ENCODE measurements at regions not wholly inside any gene's neighbourhood (a gene's known extent, or its start where the extent isn't known, plus 50 kb on each side); places are given as distances from the start of the nearest gene placed in this dataset.

- peaks cover 4% of the 10 kb centered on the region for H3K27me3 Mint-ChIP-seq
- peaks cover 25% of the 10 kb centered on the region for H3K36me3 Mint-ChIP-seq (ENCODE audit: low read depth)
- peak overlapping the region; percentile 94 for H3K27ac Mint-ChIP-seq
- peaks cover 87% of the 10 kb centered on the region for H3K4me1 Mint-ChIP-seq (ENCODE audit: low read depth)
- H3K9me3 Mint-ChIP-seq, result no peaks in the 10 kb centered on the region
- H3K4me3 Mint-ChIP-seq, result peak overlapping the region; percentile 38
Measured at GRCh38 chr10:8990280-8990987, 935.9 kb downstream of the GATA3 start.

GRCh38 chr10:8992009-8992408 lies 937.5 kb downstream of the GATA3 start:
- H3K4me3 Mint-ChIP-seq, result peak overlapping the region; percentile 26
- H3K9me3 Mint-ChIP-seq, result no peaks in the 10 kb centered on the region
- H3K36me3 Mint-ChIP-seq (ENCODE audit: low read depth), result peaks cover 19% of the 10 kb centered on the region
- H3K27ac Mint-ChIP-seq, result peak overlapping the region; percentile 91
- H3K27me3 Mint-ChIP-seq, result peaks cover 4% of the 10 kb centered on the region
- peaks cover 89% of the 10 kb centered on the region for H3K4me1 Mint-ChIP-seq (ENCODE audit: low read depth)

DNA sequence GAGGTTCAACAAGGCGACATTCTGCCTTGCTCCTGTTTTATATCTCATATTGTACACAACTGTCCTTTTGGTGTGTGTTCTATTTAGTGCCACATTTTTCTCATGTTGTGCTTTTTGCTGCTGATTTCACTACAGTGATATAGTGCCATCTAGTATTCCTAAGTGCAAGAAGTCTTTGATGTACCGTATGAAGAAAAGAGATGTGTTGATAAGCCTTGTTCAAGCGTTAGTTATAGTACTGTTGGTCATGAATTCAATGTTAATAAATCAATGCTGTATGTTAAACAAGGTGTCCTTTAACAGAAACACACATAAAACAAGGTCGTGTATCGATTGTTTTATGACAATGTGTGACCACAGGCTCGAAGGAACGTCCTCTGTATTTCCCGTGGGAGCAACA lies 939.4 kb downstream of the GATA3 start:
- H3K36me3 Mint-ChIP-seq (ENCODE audit: low read depth), result peaks cover 20% of the 10 kb centered on the region
- H3K4me3 Mint-ChIP-seq, result no peak overlapping the region
- no peaks in the 10 kb centered on the region for H3K9me3 Mint-ChIP-seq
- peaks cover 91% of the 10 kb centered on the region for H3K4me1 Mint-ChIP-seq (ENCODE audit: low read depth)
- peaks cover 4% of the 10 kb centered on the region for H3K27me3 Mint-ChIP-seq
- peak overlapping the region; percentile 78 for H3K27ac Mint-ChIP-seq

DNA sequence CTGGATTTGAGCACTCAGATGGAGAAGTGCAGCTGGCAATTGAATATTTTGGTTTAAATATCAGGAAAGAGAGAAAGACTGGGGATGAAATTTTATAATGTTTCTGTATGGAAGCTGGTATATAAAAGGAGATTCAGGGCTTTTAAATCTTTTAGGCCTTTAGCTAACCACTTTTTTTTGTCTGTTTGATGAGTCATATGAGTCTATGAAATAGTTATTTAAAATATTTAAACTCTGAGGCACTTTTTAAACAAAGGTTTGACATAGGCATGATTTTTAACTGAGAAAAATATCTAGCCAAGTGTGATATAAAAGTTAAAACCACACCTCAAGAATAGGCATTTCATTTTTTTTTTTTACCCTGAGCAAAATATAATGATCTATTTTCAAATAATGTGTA lies 944.3 kb downstream of the GATA3 start:
- H3K36me3 Mint-ChIP-seq (ENCODE audit: low read depth), result peaks cover 20% of the 10 kb centered on the region
- H3K4me1 Mint-ChIP-seq (ENCODE audit: low read depth), result peaks cover 73% of the 10 kb centered on the region
- H3K9me3 Mint-ChIP-seq, result no peaks in the 10 kb centered on the region
- peak overlapping the region; percentile 74 for H3K27ac Mint-ChIP-seq
- H3K27me3 Mint-ChIP-seq, result no peaks in the 10 kb centered on the region
- H3K4me3 Mint-ChIP-seq, result no peak overlapping the region

DNA sequence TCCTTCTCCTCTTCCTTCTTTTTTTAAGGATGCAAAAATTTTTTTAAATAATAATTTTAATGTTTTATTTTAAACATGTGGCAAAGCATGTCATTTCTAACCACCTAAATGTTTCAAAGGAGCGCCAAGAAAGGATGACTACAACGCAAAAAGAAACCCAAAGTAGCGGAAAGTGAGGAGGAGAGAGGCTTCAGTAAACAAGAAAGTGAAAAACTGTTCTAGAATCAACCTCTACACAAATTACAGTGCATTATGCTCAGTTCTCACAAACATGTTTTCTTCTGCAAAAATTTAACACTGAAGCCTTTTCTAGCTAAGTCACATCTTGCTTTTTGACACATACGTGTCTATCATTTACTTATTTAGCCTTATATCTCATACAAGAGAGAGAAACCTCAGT lies 948.6 kb downstream of the GATA3 start:
- H3K36me3 Mint-ChIP-seq (ENCODE audit: low read depth), result peaks cover 11% of the 10 kb centered on the region
- H3K9me3 Mint-ChIP-seq, result no peaks in the 10 kb centered on the region
- no peaks in the 10 kb centered on the region for H3K27me3 Mint-ChIP-seq
- no peak overlapping the region for H3K4me3 Mint-ChIP-seq
- peaks cover 73% of the 10 kb centered on the region for H3K4me1 Mint-ChIP-seq (ENCODE audit: low read depth)
- peak overlapping the region; percentile 49 for H3K27ac Mint-ChIP-seq

DNA sequence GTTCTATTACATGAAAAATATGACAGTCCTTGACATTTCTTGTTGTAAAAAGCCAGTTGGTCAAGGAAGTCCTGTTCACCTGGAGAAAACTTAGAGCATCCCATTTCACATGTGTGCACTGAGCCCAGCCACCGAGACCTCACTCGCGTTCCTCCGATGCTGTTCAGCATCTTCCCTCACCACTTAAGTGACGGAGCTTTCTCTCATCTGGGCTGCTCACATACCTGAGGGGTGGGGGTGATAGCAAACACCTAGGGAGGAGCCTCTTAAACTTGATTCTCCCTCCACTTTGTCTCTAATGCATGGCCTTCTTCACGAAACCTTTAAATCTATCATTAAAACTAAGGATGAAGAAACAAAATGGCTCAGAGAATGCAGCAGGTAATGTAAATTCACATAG lies 950.2 kb downstream of the GATA3 start:
- peak overlapping the region; percentile 92 for H3K27ac Mint-ChIP-seq
- H3K36me3 Mint-ChIP-seq (ENCODE audit: low read depth), result peaks cover 11% of the 10 kb centered on the region
- H3K4me3 Mint-ChIP-seq, result peak overlapping the region; percentile 38
- no peaks in the 10 kb centered on the region for H3K27me3 Mint-ChIP-seq
- peaks cover 74% of the 10 kb centered on the region for H3K4me1 Mint-ChIP-seq (ENCODE audit: low read depth)
- H3K9me3 Mint-ChIP-seq, result no peaks in the 10 kb centered on the region

DNA sequence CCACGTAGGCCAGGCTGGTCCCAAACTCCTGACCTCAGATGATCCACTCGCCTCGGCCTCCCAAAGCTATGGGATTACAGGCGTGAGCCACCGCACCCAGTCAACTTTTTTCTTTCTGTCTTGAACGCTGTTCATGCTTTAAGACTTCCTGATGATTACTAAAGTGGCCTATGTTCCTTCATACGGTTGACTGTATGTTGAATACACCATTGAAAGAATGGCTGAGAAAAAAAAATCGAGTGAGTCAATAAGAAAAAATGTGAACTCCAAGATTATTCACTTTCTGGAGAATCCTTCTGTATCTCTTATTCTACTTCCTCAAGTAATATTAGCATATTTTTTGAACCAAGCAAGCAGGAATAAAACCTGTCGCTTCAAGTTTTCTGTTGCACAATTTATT lies 955.0 kb downstream of the GATA3 start:
- H3K9me3 Mint-ChIP-seq, result no peaks in the 10 kb centered on the region
- H3K4me3 Mint-ChIP-seq, result peak overlapping the region; percentile 52
- no peaks in the 10 kb centered on the region for H3K27me3 Mint-ChIP-seq
- H3K36me3 Mint-ChIP-seq (ENCODE audit: low read depth), result peaks cover 9% of the 10 kb centered on the region
- H3K27ac Mint-ChIP-seq, result peak overlapping the region; percentile 90
- peaks cover 85% of the 10 kb centered on the region for H3K4me1 Mint-ChIP-seq (ENCODE audit: low read depth)

DNA sequence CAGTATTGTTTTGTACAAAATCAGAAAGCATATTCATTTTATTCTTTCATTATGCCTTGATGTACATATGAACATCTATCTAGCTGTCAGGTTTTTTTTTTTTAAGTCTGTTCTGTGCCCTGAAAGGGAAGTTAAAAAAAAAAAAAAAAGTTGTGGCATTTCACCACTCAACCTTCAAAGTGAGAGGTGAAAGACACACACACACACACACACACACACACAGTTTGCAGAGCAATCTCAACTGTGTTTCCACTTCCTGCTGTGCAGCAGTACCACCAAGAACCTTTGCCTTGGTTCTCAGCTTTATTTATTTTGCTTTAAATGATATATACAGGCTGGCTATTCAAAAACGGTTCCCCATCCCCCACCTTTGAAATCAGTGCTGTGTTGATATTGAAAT lies 955.6 kb downstream of the GATA3 start:
- H3K27me3 Mint-ChIP-seq, result no peaks in the 10 kb centered on the region
- peak overlapping the region; percentile 90 for H3K27ac Mint-ChIP-seq
- peaks cover 85% of the 10 kb centered on the region for H3K4me1 Mint-ChIP-seq (ENCODE audit: low read depth)
- H3K9me3 Mint-ChIP-seq, result no peaks in the 10 kb centered on the region
- peak overlapping the region; percentile 52 for H3K4me3 Mint-ChIP-seq
- H3K36me3 Mint-ChIP-seq (ENCODE audit: low read depth), result peaks cover 9% of the 10 kb centered on the region

- Mint-ChIP-seq H3K9me3 (no peaks in the 10 kb centered on the region), H3K36me3 (ENCODE audit: low read depth) (peaks cover 9% of the 10 kb centered on the region), H3K27me3 (no peaks in the 10 kb centered on the region), H3K4me3 (peak overlapping the region; percentile 19), H3K4me1 (ENCODE audit: low read depth) (peaks cover 86% of the 10 kb centered on the region), H3K27ac (peak overlapping the region; percentile 83)
Measured at GRCh38 chr10:9010931-9011670, 956.6 kb downstream of the GATA3 start.

GRCh38 chr10:9012312-9012711 lies 957.8 kb downstream of the GATA3 start:
- Mint-ChIP-seq H3K36me3 (ENCODE audit: low read depth) (peaks cover 16% of the 10 kb centered on the region), H3K9me3 (no peaks in the 10 kb centered on the region), H3K27ac (peak overlapping the region; percentile 8), H3K4me1 (ENCODE audit: low read depth) (peaks cover 85% of the 10 kb centered on the region), H3K27me3 (no peaks in the 10 kb centered on the region), H3K4me3 (no peak overlapping the region)

GRCh38 chr10:9015005-9015404 lies 960.5 kb downstream of the GATA3 start:
- H3K36me3 Mint-ChIP-seq (ENCODE audit: low read depth), result peaks cover 20% of the 10 kb centered on the region
- H3K4me1 Mint-ChIP-seq (ENCODE audit: low read depth), result peaks cover 82% of the 10 kb centered on the region
- H3K9me3 Mint-ChIP-seq, result no peaks in the 10 kb centered on the region
- peak overlapping the region; percentile 92 for H3K27ac Mint-ChIP-seq
- no peaks in the 10 kb centered on the region for H3K27me3 Mint-ChIP-seq
- peak overlapping the region; percentile 46 for H3K4me3 Mint-ChIP-seq

- Mint-ChIP-seq H3K9me3 (no peaks in the 10 kb centered on the region), H3K27me3 (no peaks in the 10 kb centered on the region), H3K4me1 (ENCODE audit: low read depth) (peaks cover 77% of the 10 kb centered on the region), H3K27ac (peak overlapping the region; percentile 95), H3K4me3 (peak overlapping the region; percentile 46), H3K36me3 (ENCODE audit: low read depth) (peaks cover 20% of the 10 kb centered on the region)
Measured at GRCh38 chr10:9015447-9015846, 961.0 kb downstream of the GATA3 start.

DNA sequence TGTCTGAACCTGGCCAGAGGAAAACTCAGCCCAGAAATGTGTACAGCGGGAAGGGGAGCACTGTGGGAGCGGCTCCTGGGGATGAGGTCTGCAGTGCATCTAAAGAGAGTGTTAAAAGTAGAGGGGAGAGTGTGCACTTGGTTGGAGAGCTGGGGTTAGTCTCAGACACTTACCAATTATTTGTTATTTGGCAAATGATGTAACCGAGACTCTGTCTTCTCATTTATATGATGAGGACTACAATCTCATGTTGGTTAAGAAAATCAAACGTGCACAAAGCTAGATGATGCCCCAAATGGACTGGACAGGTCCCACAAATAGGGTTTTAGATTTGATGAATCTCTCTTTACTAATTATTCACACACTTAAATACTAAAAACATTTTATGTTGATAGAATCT lies 962.4 kb downstream of the GATA3 start:
- H3K9me3 Mint-ChIP-seq, result no peaks in the 10 kb centered on the region
- H3K27ac Mint-ChIP-seq, result peak overlapping the region; percentile 95
- peaks cover 20% of the 10 kb centered on the region for H3K36me3 Mint-ChIP-seq (ENCODE audit: low read depth)
- H3K4me3 Mint-ChIP-seq, result peak overlapping the region; percentile 76
- no peaks in the 10 kb centered on the region for H3K27me3 Mint-ChIP-seq
- peaks cover 76% of the 10 kb centered on the region for H3K4me1 Mint-ChIP-seq (ENCODE audit: low read depth)

DNA sequence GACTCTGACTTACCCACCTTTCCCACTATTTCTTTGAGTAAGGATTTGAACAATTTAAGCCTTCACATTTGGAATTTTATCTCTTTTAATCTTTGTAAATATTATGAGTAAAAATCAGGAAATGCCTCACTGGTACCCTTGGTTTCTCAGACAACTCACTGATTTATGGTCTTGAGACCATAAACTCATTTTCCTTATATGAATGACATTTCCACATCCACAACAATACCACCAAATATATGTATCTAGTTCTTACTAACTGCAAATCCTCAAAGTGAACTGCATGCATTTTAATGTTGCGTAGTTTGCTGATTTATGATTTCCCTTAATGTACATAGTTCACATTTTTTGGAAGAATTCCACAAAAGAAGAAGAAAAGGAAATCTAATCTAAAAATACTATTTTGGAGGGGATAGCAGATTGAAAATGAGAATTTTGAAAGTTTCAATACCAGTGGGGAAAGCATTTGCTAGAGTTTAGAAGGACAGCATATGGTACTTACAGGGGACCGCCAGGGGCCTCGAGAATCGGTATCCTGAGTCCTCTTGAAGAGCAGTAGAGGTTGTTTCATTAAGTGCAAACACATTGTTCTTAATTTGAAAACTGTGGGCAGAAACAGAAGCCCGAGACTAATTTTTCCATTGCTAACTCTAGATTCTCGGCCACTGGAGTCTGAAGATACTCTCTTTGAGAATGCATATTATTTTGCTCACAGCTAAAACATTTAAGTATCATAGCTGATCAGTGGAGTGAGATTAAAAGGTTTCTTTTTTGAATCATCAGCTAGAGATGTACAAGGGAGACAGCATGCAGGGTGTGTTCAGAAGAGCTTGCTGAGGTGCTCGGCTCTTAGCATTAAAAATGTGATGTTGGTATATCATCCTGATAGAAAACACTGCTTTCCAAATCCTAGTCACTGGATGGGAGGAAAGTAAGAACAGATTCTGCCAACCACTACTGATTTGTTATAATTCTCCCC lies 964.0 kb downstream of the GATA3 start:
- Mint-ChIP-seq H3K27ac (peak overlapping the region; percentile 85), H3K4me3 (peak overlapping the region; percentile 76), H3K36me3 (ENCODE audit: low read depth) (peaks cover 20% of the 10 kb centered on the region), H3K9me3 (no peaks in the 10 kb centered on the region), H3K27me3 (no peaks in the 10 kb centered on the region), H3K4me1 (ENCODE audit: low read depth) (peaks cover 79% of the 10 kb centered on the region)

Data from stimulated activated naive CD8-positive, alpha-beta T cell treated with anti-CD3 and anti-CD28 coated beads, Interleukin-15, Interleukin-2, amounts not matched to agents 100 ng/mL and 50 ng/mL, for 24 hours (primary cell).